ENCODE measurements at regions not wholly inside any gene's neighbourhood (a gene's known extent, or its start where the extent isn't known, plus 50 kb on each side); places are given as distances from the start of the nearest gene placed in this dataset.
A peak's percentile ranks its signal among the peaks of the same experiment; 100 is the strongest.

DNA sequence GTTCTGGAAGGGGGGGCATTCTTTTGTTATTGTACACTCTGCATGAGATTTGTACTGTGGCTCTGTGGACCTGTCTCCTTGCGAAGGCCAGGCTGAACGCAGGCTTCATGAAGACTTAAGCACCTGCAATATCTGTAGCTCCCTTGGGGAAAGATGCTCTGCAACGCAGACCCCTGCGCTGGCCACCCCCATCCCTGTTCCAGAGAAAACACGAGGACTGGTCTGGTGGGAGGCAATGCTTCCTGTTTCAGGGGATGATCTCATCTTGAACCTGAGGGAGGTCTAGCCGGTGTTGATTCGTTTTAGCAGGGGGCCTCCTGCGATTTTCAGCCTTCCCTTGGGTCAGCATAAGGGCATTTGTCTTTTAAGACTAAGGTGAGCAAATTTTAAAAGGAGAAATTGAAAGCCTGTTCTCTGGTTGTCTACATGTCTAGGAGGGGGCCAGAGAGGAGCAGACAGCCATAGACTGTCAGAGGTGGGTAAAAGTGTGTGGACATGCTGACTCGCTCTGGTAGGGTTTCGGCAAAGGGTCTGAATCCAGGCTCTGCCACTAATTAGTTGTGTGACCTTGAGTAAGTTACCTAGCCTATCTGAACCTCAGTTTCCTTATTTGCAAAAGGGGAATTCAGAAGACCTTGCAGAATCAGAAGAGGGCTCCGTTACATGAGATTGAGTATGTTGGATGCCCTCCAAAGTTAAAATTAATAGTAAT, 80.9 kb upstream of the RASGRF1 start:
- no peak for DNase-seq (ENCODE audit: low read depth)
- no peak overlapping the region for H3K4me3 ChIP-seq (ENCODE audit: low read length)
- TF ChIP-seq, protein P1, sequence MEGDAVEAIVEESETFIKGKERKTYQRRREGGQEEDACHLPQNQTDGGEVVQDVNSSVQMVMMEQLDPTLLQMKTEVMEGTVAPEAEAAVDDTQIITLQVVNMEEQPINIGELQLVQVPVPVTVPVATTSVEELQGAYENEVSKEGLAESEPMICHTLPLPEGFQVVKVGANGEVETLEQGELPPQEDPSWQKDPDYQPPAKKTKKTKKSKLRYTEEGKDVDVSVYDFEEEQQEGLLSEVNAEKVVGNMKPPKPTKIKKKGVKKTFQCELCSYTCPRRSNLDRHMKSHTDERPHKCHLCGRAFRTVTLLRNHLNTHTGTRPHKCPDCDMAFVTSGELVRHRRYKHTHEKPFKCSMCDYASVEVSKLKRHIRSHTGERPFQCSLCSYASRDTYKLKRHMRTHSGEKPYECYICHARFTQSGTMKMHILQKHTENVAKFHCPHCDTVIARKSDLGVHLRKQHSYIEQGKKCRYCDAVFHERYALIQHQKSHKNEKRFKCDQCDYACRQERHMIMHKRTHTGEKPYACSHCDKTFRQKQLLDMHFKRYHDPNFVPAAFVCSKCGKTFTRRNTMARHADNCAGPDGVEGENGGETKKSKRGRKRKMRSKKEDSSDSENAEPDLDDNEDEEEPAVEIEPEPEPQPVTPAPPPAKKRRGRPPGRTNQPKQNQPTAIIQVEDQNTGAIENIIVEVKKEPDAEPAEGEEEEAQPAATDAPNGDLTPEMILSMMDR (IDR thresholded peaks at IDR 0.05; ENCODE audit: insufficient read depth, low read depth, low read length, missing control alignments): no peak

DNA sequence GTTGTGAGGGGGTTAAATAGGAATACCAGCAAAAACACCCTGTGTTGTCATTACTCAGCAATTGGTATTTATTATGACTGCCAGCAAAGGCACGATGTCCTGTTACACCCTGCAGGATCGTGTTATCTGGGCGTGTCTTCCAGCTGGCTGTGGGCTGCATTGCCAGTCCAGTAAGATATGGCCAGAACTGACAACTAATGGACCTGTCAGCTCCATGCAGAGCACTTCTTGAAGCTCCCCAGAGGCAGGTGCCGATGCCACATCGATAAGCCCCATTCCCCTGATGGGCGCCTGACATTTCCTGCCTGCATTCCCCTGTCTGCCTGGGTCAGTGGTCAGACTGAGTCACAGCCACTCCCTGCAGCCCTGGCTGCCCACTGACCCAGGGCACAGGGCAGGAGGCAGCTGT, 79.7 kb upstream of the RASGRF1 start:
- peak; percentile 84 for DNase-seq (ENCODE audit: low read depth)
- TF ChIP-seq, protein P1 (IDR thresholded peaks at IDR 0.05; ENCODE audit: insufficient read depth, low read depth, low read length, missing control alignments): no peak
- no peak overlapping the region for H3K4me3 ChIP-seq (ENCODE audit: low read length)

DNA sequence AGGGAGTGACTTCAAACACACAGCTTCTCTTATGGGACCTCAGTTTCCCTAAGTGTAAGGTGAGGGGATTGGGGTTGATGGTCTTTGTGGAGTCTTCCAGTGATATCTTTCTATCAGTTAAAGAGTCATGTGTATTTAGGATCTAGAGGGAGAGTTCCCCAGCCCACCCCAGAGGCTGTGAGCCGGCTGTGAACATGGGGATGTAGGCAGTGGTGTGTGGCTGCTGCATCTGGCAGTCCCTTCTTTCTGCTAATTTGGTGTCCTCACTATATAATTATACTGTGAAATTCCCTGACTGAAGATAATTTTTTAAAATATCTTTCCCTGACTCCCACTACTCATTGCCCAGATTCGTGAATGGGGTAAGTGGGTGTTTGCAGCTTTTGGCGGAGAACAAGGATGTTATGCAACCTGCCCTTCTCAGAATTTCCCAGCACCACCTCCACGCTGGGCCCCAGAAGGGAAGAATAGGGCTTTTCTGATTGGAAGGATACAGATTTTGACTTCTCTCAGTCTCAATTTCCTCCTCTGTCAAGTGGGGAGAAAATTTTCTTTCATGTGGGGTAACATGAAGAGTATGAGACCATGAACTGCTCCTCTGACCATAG, 79.0 kb upstream of the RASGRF1 start:
- no peak overlapping the region for H3K4me3 ChIP-seq (ENCODE audit: low read length)
- no peak for DNase-seq (ENCODE audit: low read depth)
- TF ChIP-seq, protein P1 (IDR thresholded peaks at IDR 0.05; ENCODE audit: insufficient read depth, low read depth, low read length, missing control alignments): no peak

DNA sequence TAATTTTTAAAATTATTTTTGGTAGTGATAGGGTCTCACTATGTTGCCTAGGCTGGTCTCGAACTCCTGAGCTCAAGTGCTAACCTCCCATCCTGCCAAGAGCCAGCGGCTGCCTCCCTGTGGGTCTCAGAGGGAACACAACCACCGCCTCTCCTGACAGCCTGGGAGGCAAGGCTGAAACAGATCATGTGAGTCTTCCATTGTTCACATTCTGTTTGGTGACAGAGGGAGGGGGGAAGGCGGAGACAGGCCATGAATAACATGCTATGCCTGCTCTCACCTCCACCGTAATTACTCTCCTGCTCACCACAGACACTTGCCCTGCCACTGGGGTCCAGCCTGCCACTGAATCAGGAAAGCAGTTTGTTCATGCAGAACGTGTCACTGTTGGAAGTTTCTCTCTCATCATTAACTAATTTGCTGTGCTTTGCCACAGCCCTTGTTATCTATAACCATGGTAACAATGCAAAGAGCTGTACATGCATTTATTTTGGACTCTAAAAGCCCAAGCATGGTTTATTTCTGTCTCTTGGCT, 78.4 kb upstream of the RASGRF1 start:
- peak; percentile 79 for DNase-seq (ENCODE audit: low read depth)
- TF ChIP-seq, protein P1 (IDR thresholded peaks at IDR 0.05; ENCODE audit: insufficient read depth, low read depth, low read length, missing control alignments): peak; percentile 46
- no peak overlapping the region for H3K4me3 ChIP-seq (ENCODE audit: low read length)

DNA sequence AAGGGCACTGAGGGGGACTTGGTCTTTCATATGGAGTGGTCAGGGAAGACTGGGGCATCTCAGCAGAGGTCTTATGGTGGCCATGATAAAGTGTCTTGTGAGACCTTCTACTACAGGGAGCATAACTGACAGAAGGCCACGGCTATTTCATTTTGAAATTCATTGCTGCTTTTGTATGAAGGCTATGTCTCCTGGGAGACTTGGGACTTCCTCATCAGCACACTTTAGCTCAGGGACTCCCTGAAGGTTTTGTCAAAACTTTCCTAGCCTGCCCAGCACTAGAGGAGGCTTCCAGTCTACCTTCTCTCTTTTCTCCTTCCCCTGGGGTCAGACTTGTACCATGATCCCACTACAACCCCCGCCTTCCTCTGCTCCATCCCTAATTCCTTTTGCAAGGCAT, 77.2 kb upstream of the RASGRF1 start:
- TF ChIP-seq, protein P1 (IDR thresholded peaks at IDR 0.05; ENCODE audit: insufficient read depth, low read depth, low read length, missing control alignments): no peak
- no peak overlapping the region for H3K4me3 ChIP-seq (ENCODE audit: low read length)
- DNase-seq (ENCODE audit: low read depth): no peak

DNA sequence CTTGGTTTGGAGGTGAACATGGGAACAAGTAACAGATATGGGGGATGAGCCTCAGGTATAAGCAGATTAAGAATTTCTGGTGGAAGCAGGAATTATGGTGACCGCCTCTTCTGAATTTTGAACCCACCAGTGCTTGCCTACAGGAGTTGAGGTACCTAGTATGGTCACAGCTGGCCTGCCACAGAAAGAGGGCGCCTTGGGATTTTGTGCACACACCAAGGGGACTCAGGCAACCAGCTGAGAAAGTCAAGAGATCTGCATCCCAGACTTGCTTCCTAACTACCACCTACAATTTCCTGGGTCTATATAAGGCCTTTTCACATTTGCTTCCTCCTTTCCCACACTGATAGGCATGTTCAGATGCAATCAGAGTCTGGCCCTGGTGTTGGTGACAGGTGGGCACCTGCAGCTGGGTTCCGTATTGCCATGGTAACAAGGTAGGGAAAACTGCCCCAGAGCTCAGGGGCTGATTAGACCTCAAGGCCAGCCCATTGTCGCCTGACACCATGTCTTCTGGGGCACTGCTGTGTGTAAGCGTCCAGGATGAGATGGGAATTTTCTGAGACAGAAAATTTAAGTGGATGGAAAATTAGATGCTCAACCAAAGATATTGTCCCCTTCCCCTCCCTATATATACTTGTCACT, 75.9 kb upstream of the RASGRF1 start:
- no peak for DNase-seq (ENCODE audit: low read depth)
- TF ChIP-seq, protein P1 (IDR thresholded peaks at IDR 0.05; ENCODE audit: insufficient read depth, low read depth, low read length, missing control alignments): no peak
- no peak overlapping the region for H3K4me3 ChIP-seq (ENCODE audit: low read length)
